GM12874 (cell line): ENCODE measurements at regions not wholly inside any gene's neighbourhood (a gene's known extent, or its start where the extent isn't known, plus 50 kb on each side); places are given as distances from the start of the nearest gene placed in this dataset.

Source experiments
- CTCF ChIP-seq: IDR thresholded peaks from 2 replicates; pipeline ENCODE4 v1.5.1; 2011; ENCODE audit warnings: low read depth, mild to moderate bottlenecking, control low read depth, low read length, moderate library complexity; ENCODE audit not compliant: insufficient read depth

GRCh38 chr13:64528838-64529237 lies 2701.3 kb downstream of the PCDH9 start:
- no peak for TF ChIP-seq CTCF

- no peak for TF ChIP-seq CTCF
These were observed 2702.6 kb downstream of the PCDH9 start for GRCh38 chr13:64527561-64527960.

GRCh38 chr13:64525687-64526086 lies 2704.4 kb downstream of the PCDH9 start:
- no peak for TF ChIP-seq CTCF

GRCh38 chr13:64510747-64511146 lies 2719.4 kb downstream of the PCDH9 start:
- no peak for TF ChIP-seq CTCF

- no peak for TF ChIP-seq CTCF
These were observed 2723.9 kb downstream of the PCDH9 start for GRCh38 chr13:64506246-64506645.

- TF ChIP-seq CTCF, result no peak
These were observed 2724.7 kb downstream of the PCDH9 start for GRCh38 chr13:64505336-64505910.

- no peak for TF ChIP-seq CTCF
These were observed 2741.4 kb downstream of the PCDH9 start for GRCh38 chr13:64488731-64489130.
